Ishikawa (cell line): ENCODE measurements at regions not wholly inside any gene's neighbourhood (a gene's known extent, or its start where the extent isn't known, plus 50 kb on each side); places are given as distances from the start of the nearest gene placed in this dataset.

ENCODE experiments used
- CEBPB ChIP-seq: IDR thresholded peaks from 2 replicates; pipeline ENCODE4 v1.6.1; 2012
- CREB1 ChIP-seq: IDR thresholded peaks from 2 replicates; pipeline ENCODE4 v1.6.1; 2012; ENCODE audit warnings: low read depth
- EGR1 ChIP-seq: IDR thresholded peaks from 2 replicates; pipeline ENCODE4 v1.6.1; 2012
- EP300 ChIP-seq: IDR thresholded peaks from 2 replicates; pipeline ENCODE4 v1.6.1; 2012; ENCODE audit warnings: borderline replicate concordance
- FOXM1 ChIP-seq: IDR thresholded peaks from 2 replicates; pipeline ENCODE4 v1.6.1; 2012; ENCODE audit warnings: low read depth, borderline replicate concordance
- MAX ChIP-seq: IDR thresholded peaks from 2 replicates; pipeline ENCODE4 v1.6.1; 2012
- NFIC ChIP-seq: IDR thresholded peaks from 2 replicates; pipeline ENCODE4 v1.6.1; 2012
- RAD21 ChIP-seq: IDR thresholded peaks from 2 replicates; pipeline ENCODE4 v1.6.1; 2012; ENCODE audit warnings: low read depth
- REST ChIP-seq: IDR thresholded peaks from 2 replicates; pipeline ENCODE4 v1.6.1; 2012; ENCODE audit warnings: low read depth, mild to moderate bottlenecking
- TAF1 ChIP-seq: IDR thresholded peaks from 2 replicates; pipeline ENCODE4 v1.6.1; 2012; ENCODE audit warnings: low read depth, mild to moderate bottlenecking
- TCF12 ChIP-seq: IDR thresholded peaks from 2 replicates; pipeline ENCODE4 v1.6.1; 2012; ENCODE audit warnings: low read depth
- TEAD4 ChIP-seq: IDR thresholded peaks from 2 replicates; pipeline ENCODE4 v1.6.1; 2012
- USF1 ChIP-seq: IDR thresholded peaks from 2 replicates; pipeline ENCODE4 v1.6.1; 2012
- YY1 ChIP-seq: IDR thresholded peaks from 2 replicates; pipeline ENCODE4 v1.6.1; 2012; ENCODE audit warnings: low read depth
- ZBTB7A ChIP-seq: IDR thresholded peaks from 2 replicates; pipeline ENCODE4 v1.6.1; 2012; ENCODE audit warnings: low read depth

- TF ChIP-seq CREB1 (no peak), REST (no peak), MAX (no peak), NFIC (no peak), ZBTB7A (no peak), RAD21 (no peak), CEBPB (no peak), EGR1 (no peak), TAF1 (no peak), TEAD4 (no peak), FOXM1 (no peak), TCF12 (no peak), YY1 (no peak)
Measured at GRCh38 chr10:2439983-2440382, 627.4 kb upstream of the PFKP start.

GRCh38 chr10:2439000-2439399 lies 628.3 kb upstream of the PFKP start:
- TF ChIP-seq CREB1 (no peak), CEBPB (no peak), YY1 (no peak), NFIC (no peak), TCF12 (no peak), TAF1 (no peak), RAD21 (no peak), USF1 (no peak), MAX (no peak), EGR1 (no peak), FOXM1 (no peak), REST (no peak), EP300 (no peak), ZBTB7A (no peak), TEAD4 (no peak)

- TF ChIP-seq MAX (no peak), EGR1 (no peak), CEBPB (no peak)
Measured at GRCh38 chr10:2438248-2438939, 629.0 kb upstream of the PFKP start.

- TF ChIP-seq TEAD4 = no peak
- TF ChIP-seq EGR1 = no peak
- no peak for TF ChIP-seq ZBTB7A
- TF ChIP-seq NFIC = no peak
- no peak for TF ChIP-seq RAD21
- TF ChIP-seq YY1 = no peak
- no peak for TF ChIP-seq TCF12
- no peak for TF ChIP-seq REST
Measured at GRCh38 chr10:2436933-2437332, 630.4 kb upstream of the PFKP start.

- no peak for TF ChIP-seq RAD21
- no peak for TF ChIP-seq USF1
Measured at GRCh38 chr10:2431961-2432360, 635.4 kb upstream of the PFKP start.
